Kidney (tissue), 13 donors: ENCODE measurements at regions not wholly inside any gene's neighbourhood (a gene's known extent, or its start where the extent isn't known, plus 50 kb on each side); places are given as distances from the start of the nearest gene placed in this dataset.

Source experiments
- DNase-seq, 5 donors: peaks; one replicate each; pipeline ENCODE4 v3.0.0-alpha.2; 2013 to 2020
- FAIRE-seq: peaks from 2 replicates; lab custom pipeline; 2012; peaks lifted over from hg19 to GRCh38; lab: Jason Lieb, UNC
- H3K27ac ChIP-seq, 2 donors: one replicate each; pipeline ENCODE4 v1.7.0; 2013; ENCODE audit warnings: low read depth in 2 of 2, low read length in 2 of 2, inconsistent platforms in 1 of 2
- H3K27me3 ChIP-seq: one replicate; pipeline ENCODE4 v1.7.1; 2013; ENCODE audit warnings: low read length, inconsistent platforms; ENCODE audit not compliant: control insufficient read depth, insufficient read depth
- H3K36me3 ChIP-seq, 3 donors: one replicate each; pipeline versions ENCODE4 v1.7.0 to v1.7.1; 2013; ENCODE audit warnings: low read length in 3 of 3, control low read depth in 1 of 3, inconsistent platforms in 1 of 3; ENCODE audit not compliant: insufficient read depth in 3 of 3, control insufficient read depth in 2 of 3
- H3K4me1 ChIP-seq, 3 donors: one replicate each; pipeline versions ENCODE4 v1.7.0 to v1.7.1; 2013; ENCODE audit warnings: low read length in 3 of 3, inconsistent platforms in 1 of 3, low read depth in 1 of 3; ENCODE audit not compliant: control insufficient read depth in 2 of 3, insufficient read depth in 2 of 3
- H3K4me3 ChIP-seq, 3 donors: one replicate each; pipeline versions ENCODE4 v1.7.0 to v1.8.1; 2013; ENCODE audit warnings: low read length in 3 of 3, control low read depth in 1 of 3, inconsistent platforms in 1 of 3
- H3K9ac ChIP-seq, 3 donors: one replicate each; pipeline versions ENCODE4 v1.7.0 to v1.7.1; 2013; ENCODE audit warnings: low read length in 3 of 3, control low read depth in 1 of 3, inconsistent platforms in 1 of 3
- H3K9me3 ChIP-seq, 3 donors: one replicate each; pipeline versions ENCODE4 v1.7.0 to v1.7.1; 2013; ENCODE audit warnings: low read length in 3 of 3, control low read depth in 1 of 3, inconsistent platforms in 1 of 3; ENCODE audit not compliant: control insufficient read depth in 2 of 3, insufficient read depth in 1 of 3
- CTCF ChIP-seq: IDR thresholded peaks from 3 replicates; pipeline ENCODE4 v1.5.1; 2012; ENCODE audit warnings: mild to moderate bottlenecking, moderate library complexity, borderline replicate concordance; ENCODE audit not compliant: insufficient read depth; ENCODE audit errors: extremely low read depth
- intact Hi-C: fragments of 100-400 bp; cut with DNase I; formaldehyde crosslinking; loops from one replicate; pipeline ENCODE4 v1.11.1; 2022
- donor health status: control.
- donor health status: control.
- donor health status: control.
- donor health status: control.
- donor health status: control.
- donor health status: DM: yes; HTN: yes; CAD: no.
- donor health status: Normal renal cell carcinoma (clear cell type).

GRCh38 chrX:110985470-110985869 lies 110.5 kb upstream of the PAK3 start:
- FAIRE-seq (no peak), DNase-seq (peak in 1 of 5 donors; percentile 9)
- H3K27ac ChIP-seq: no peak overlapping the region
- intact Hi-C loops: no loop called here
- no peaks in the 10 kb centered on the region for H3K9me3 ChIP-seq
- peaks cover 3% of the 10 kb centered on the region for H3K27me3 ChIP-seq
- no peaks in the 10 kb centered on the region for H3K4me1 ChIP-seq
- no peaks in the 10 kb centered on the region for H3K36me3 ChIP-seq
- H3K9ac ChIP-seq: no peak overlapping the region
- no peak for TF ChIP-seq CTCF
- H3K4me3 ChIP-seq: no peak overlapping the region

GRCh38 chrX:110983024-110983423 lies 113.0 kb upstream of the PAK3 start:
- H3K36me3 ChIP-seq: no peaks in the 10 kb centered on the region
- H3K9ac ChIP-seq: no peak overlapping the region
- FAIRE-seq (no peak), DNase-seq (no peak)
- intact Hi-C loops: no loop called here
- H3K4me3 ChIP-seq: no peak overlapping the region
- no peaks in the 10 kb centered on the region for H3K4me1 ChIP-seq
- no peak for TF ChIP-seq CTCF
- H3K9me3 ChIP-seq: no peaks in the 10 kb centered on the region
- peaks cover 3% of the 10 kb centered on the region for H3K27me3 ChIP-seq
- H3K27ac ChIP-seq: no peak overlapping the region

- Histone ChIP-seq H3K36me3 (no peaks in the 10 kb centered on the region), H3K4me1 (no peaks in the 10 kb centered on the region), H3K9ac (no peak overlapping the region), H3K27ac (no peak overlapping the region), H3K9me3 (no peaks in the 10 kb centered on the region), H3K4me3 (no peak overlapping the region), H3K27me3 (no peaks in the 10 kb centered on the region)
- no peak for TF ChIP-seq CTCF
- FAIRE-seq: no peak
- intact Hi-C loops: no loop called here
- DNase-seq: no peak
These were observed 129.2 kb upstream of the PAK3 start for GRCh38 chrX:110966839-110967238.

GRCh38 chrX:110966091-110966454 lies 129.9 kb upstream of the PAK3 start:
- Histone ChIP-seq H3K27me3 (no peaks in the 10 kb centered on the region), H3K4me3 (no peak overlapping the region), H3K36me3 (no peaks in the 10 kb centered on the region), H3K9me3 (no peaks in the 10 kb centered on the region), H3K9ac (no peak overlapping the region), H3K4me1 (no peaks in the 10 kb centered on the region), H3K27ac (no peak overlapping the region)
- TF ChIP-seq CTCF: no peak
- DNase-seq: no peak
- intact Hi-C loops: no loop called here
- FAIRE-seq: no peak
